GM12865 (cell line): ENCODE measurements at regions not wholly inside any gene's neighbourhood (a gene's known extent, or its start where the extent isn't known, plus 50 kb on each side); places are given as distances from the start of the nearest gene placed in this dataset.

Experiments used
- DNase-seq: peaks from one replicate; pipeline ENCODE4 v3.0.0; 2010; ENCODE audit warnings: low read depth
- H3K4me3 ChIP-seq: 2 replicates; pipeline ENCODE4 v1.5.1; 2011; ENCODE audit warnings: mild to moderate bottlenecking, low read depth, low read length, control low read depth
- CTCF ChIP-seq: IDR thresholded peaks from 2 replicates; pipeline ENCODE4 v1.5.1; 2011; ENCODE audit warnings: low read length, control low read depth, low read depth, inconsistent platforms; ENCODE audit not compliant: insufficient read depth; ENCODE audit errors: missing control alignments

- no peak overlapping the region for H3K4me3 ChIP-seq
- no peak for TF ChIP-seq CTCF
- DNase-seq = no peak
Measured at GRCh38 chr7:131148708-131149428, 178.8 kb upstream of the MKLN1 start.

- no peak overlapping the region for H3K4me3 ChIP-seq
- DNase-seq = no peak
- no peak for TF ChIP-seq CTCF
Measured at GRCh38 chr7:131149429-131149773, 178.3 kb upstream of the MKLN1 start.

GRCh38 chr7:131149840-131150239 is 177.8 kb upstream of the MKLN1 start:
- H3K4me3 ChIP-seq = no peak overlapping the region
- no peak for TF ChIP-seq CTCF
- no peak for DNase-seq

GRCh38 chr7:131151034-131151433 is 176.6 kb upstream of the MKLN1 start:
- no peak overlapping the region for H3K4me3 ChIP-seq
- no peak for TF ChIP-seq CTCF
- no peak for DNase-seq

GRCh38 chr7:131152766-131153165 is 174.9 kb upstream of the MKLN1 start:
- H3K4me3 ChIP-seq = no peak overlapping the region
- TF ChIP-seq CTCF = no peak
- DNase-seq = no peak

- DNase-seq = no peak
- TF ChIP-seq CTCF = no peak
- no peak overlapping the region for H3K4me3 ChIP-seq
Measured at GRCh38 chr7:131154380-131154779, 173.3 kb upstream of the MKLN1 start.
